H1 (cell line): ENCODE measurements at regions not wholly inside any gene's neighbourhood (a gene's known extent, or its start where the extent isn't known, plus 50 kb on each side); places are given as distances from the start of the nearest gene placed in this dataset.

Source experiments
- CTCF ChIA-PET: fragments of 300-600 bp; sonication (Branson Sonifier 250); formaldehyde crosslinking; loops from one replicate; lab custom pipeline; 2021; ENCODE audit not compliant: partially characterized antibody; lab: Charles Lee
- POLR2A ChIA-PET: fragments of 300-600 bp; sonication (Branson Sonifier 250); formaldehyde crosslinking; loops from one replicate; lab custom pipeline; 2021; ENCODE audit warnings: inconsistent platforms; ENCODE audit not compliant: partially characterized antibody; lab: Charles Lee
- DNase-seq, 2 experiments: peaks; one replicate each; pipeline versions ENCODE4 v3.0.0 to v3.0.0-alpha.2; 2010 to 2022; ENCODE audit warnings: low spot score in 2 of 2, low read depth in 1 of 2, mixed read lengths in 1 of 2
- FAIRE-seq: peaks from 2 replicates; lab custom pipeline; 2011; peaks lifted over from hg19 to GRCh38; lab: Jason Lieb, UNC
- H2AFZ ChIP-seq: 2 replicates; pipeline ENCODE4 v1.8.1; 2012; ENCODE audit warnings: low read length, inconsistent platforms
- H2AK5ac ChIP-seq: 2 replicates; pipeline ENCODE4 v1.6.1; 2013; ENCODE audit warnings: low read depth, low read length
- H2BK120ac ChIP-seq: replicated peaks from 2 replicates; pipeline ENCODE3; 2013; ENCODE audit warnings: low read depth, low read length, inconsistent platforms
- H2BK12ac ChIP-seq: 2 replicates; pipeline ENCODE4 v1.6.1; 2013; ENCODE audit warnings: low read depth, low read length
- H2BK15ac ChIP-seq: 2 replicates; pipeline ENCODE4 v1.6.1; 2013; ENCODE audit warnings: low read length
- H2BK20ac ChIP-seq: 2 replicates; pipeline ENCODE4 v1.6.1; 2013; ENCODE audit warnings: low read length
- H2BK5ac ChIP-seq: 2 replicates; pipeline ENCODE4 v1.6.1; 2013; ENCODE audit warnings: low read depth, low read length
- H3K14ac ChIP-seq: 2 replicates; pipeline ENCODE4 v1.6.1; 2013; ENCODE audit warnings: inconsistent platforms; ENCODE audit not compliant: insufficient read length
- H3K18ac ChIP-seq: 2 replicates; pipeline ENCODE4 v1.6.1; 2013; ENCODE audit warnings: low read length; ENCODE audit errors: extremely low read depth
- H3K23ac ChIP-seq: 2 replicates; pipeline ENCODE4 v1.6.1; 2013; ENCODE audit warnings: inconsistent platforms; ENCODE audit not compliant: insufficient read length
- H3K23me2 ChIP-seq: 2 replicates; pipeline ENCODE4 v1.6.1; 2013; ENCODE audit warnings: low read depth, low read length
- H3K27ac ChIP-seq: 2 replicates; pipeline ENCODE4 v1.6.1; 2011; ENCODE audit warnings: low read depth, low read length, inconsistent platforms
- H3K27me3 ChIP-seq, 4 experiments: replicated peaks in 1 of 4; 1 replicate in 1 of 4; 2 replicates in 3 of 4; pipeline versions ENCODE4 v1.6.1 to v1.8.1; 2011 to 2013; ENCODE audit warnings: low read length in 3 of 4, mild to moderate bottlenecking in 3 of 4, inconsistent platforms in 2 of 4, mixed read lengths in 2 of 4, moderate library complexity in 1 of 4; ENCODE audit not compliant: control insufficient read depth in 3 of 4, insufficient read depth in 3 of 4; ENCODE audit errors: extremely low read depth in 1 of 4
- H3K36me3 ChIP-seq, 4 experiments: 2 replicates each; pipeline versions ENCODE4 v1.6.1 to v1.8.1; 2011 to 2013; ENCODE audit warnings: mild to moderate bottlenecking in 4 of 4, low read length in 3 of 4, moderate library complexity in 2 of 4, control low read depth in 1 of 4, inconsistent platforms in 1 of 4; ENCODE audit not compliant: insufficient read depth in 4 of 4, control insufficient read depth in 2 of 4
- H3K4ac ChIP-seq: replicated peaks from 2 replicates; pipeline ENCODE3; 2013; ENCODE audit warnings: low read length, low read depth, mixed read lengths, inconsistent platforms; ENCODE audit not compliant: insufficient read length
- H3K4me1 ChIP-seq, 4 experiments: replicated peaks in 1 of 4; 1 replicate in 1 of 4; 2 replicates in 3 of 4; pipeline versions ENCODE4 v1.6.1 to v1.8.1; 2011 to 2013; ENCODE audit warnings: low read length in 3 of 4, inconsistent platforms in 2 of 4, mixed read lengths in 1 of 4; ENCODE audit not compliant: insufficient read depth in 4 of 4, control insufficient read depth in 3 of 4
- H3K4me2 ChIP-seq, 2 experiments: 2 replicates each; pipeline versions ENCODE4 v1.6.1 to v1.8.1; 2011 to 2013; ENCODE audit warnings: low read depth in 2 of 2, low read length in 2 of 2, control low read depth in 1 of 2, inconsistent platforms in 1 of 2, mild to moderate bottlenecking in 1 of 2; ENCODE audit not compliant: insufficient read depth in 1 of 2
- H3K4me3 ChIP-seq, 4 experiments: fragments of 200-600, 300-600 bp in 1 of 4; sonication (generic), shearing (Covaris generic), sonication (Bioruptor Twin) in 1 of 4; 2 replicates each; pipeline versions ENCODE4 v1.5.1 to v1.8.1; 2011 to 2016; ENCODE audit warnings: low read length in 4 of 4, low read depth in 3 of 4, control low read depth in 2 of 4, inconsistent platforms in 2 of 4, mild to moderate bottlenecking in 2 of 4, mixed read lengths in 1 of 4, moderate library complexity in 1 of 4; ENCODE audit not compliant: insufficient read depth in 2 of 4; ENCODE audit errors: extremely low read depth in 1 of 4
- H3K56ac ChIP-seq: replicated peaks from 2 replicates; pipeline ENCODE3; 2013; ENCODE audit warnings: low read depth, mild to moderate bottlenecking, mixed read lengths, low read length, inconsistent platforms; ENCODE audit not compliant: insufficient read length
- H3K79me1 ChIP-seq: 2 replicates; pipeline ENCODE4 v1.6.1; 2013; ENCODE audit warnings: low read depth, low read length, control low read depth
- H3K79me2 ChIP-seq, 2 experiments: 2 replicates each; pipeline versions ENCODE4 v1.6.1 to v1.8.1; 2012 to 2013; ENCODE audit warnings: low read length in 2 of 2, mild to moderate bottlenecking in 2 of 2, inconsistent platforms in 1 of 2; ENCODE audit not compliant: insufficient read depth in 2 of 2, control insufficient read depth in 1 of 2
- H3K9ac ChIP-seq, 4 experiments: replicated peaks in 1 of 4; 1 replicate in 1 of 4; 2 replicates in 3 of 4; pipeline versions ENCODE4 v1.6.1 to v1.8.1; 2011 to 2013; ENCODE audit warnings: low read depth in 3 of 4, low read length in 3 of 4, control low read depth in 2 of 4, mild to moderate bottlenecking in 2 of 4, moderate library complexity in 2 of 4, inconsistent platforms in 1 of 4; ENCODE audit errors: extremely low read depth in 1 of 4
- H3K9me3 ChIP-seq, 2 experiments: 2 replicates each; pipeline versions ENCODE4 v1.6.1 to v1.8.1; 2012 to 2013; ENCODE audit warnings: mild to moderate bottlenecking in 2 of 2, moderate library complexity in 2 of 2, control low read depth in 1 of 2, inconsistent platforms in 1 of 2, low read depth in 1 of 2, low read length in 1 of 2, mixed read lengths in 1 of 2; ENCODE audit not compliant: insufficient read depth in 2 of 2
- H4K20me1 ChIP-seq, 2 experiments: replicated peaks in 1 of 2; 2 replicates each; pipeline versions ENCODE3 to v1.8.1; 2011 to 2013; ENCODE audit warnings: inconsistent platforms in 2 of 2, low read length in 2 of 2, mild to moderate bottlenecking in 1 of 2; ENCODE audit not compliant: insufficient read depth in 2 of 2, control insufficient read depth in 1 of 2
- H4K5ac ChIP-seq: 2 replicates; pipeline ENCODE4 v1.6.1; 2013; ENCODE audit warnings: low read length, low read depth, mixed read lengths, inconsistent platforms; ENCODE audit not compliant: insufficient read length
- H4K8ac ChIP-seq: 2 replicates; pipeline ENCODE4 v1.8.0; 2013; ENCODE audit warnings: mild to moderate bottlenecking, moderate library complexity, low read length, inconsistent platforms; ENCODE audit not compliant: insufficient read depth; ENCODE audit errors: extremely low read depth
- H4K91ac ChIP-seq: replicated peaks from 2 replicates; pipeline ENCODE3; 2013; ENCODE audit warnings: low read length, mixed read lengths, inconsistent platforms; ENCODE audit not compliant: insufficient read length
- BCL11A ChIP-seq, 2 experiments: IDR thresholded peaks; one replicate each; pipeline ENCODE4 v1.6.1; 2011; ENCODE audit warnings: low read depth in 2 of 2, low read length in 2 of 2, mild to moderate bottlenecking in 2 of 2
- BRCA1 ChIP-seq: IDR thresholded peaks from 2 replicates; pipeline ENCODE4 v1.6.1; 2012; ENCODE audit warnings: low read depth, low read length, improper control_type of control experiment
- KDM4A ChIP-seq: IDR thresholded peaks from one replicate; pipeline ENCODE4 v1.7.1; 2012; ENCODE audit warnings: low read depth, mild to moderate bottlenecking, moderate library complexity, low read length, inconsistent platforms; ENCODE audit not compliant: severe bottlenecking
- PHF8 ChIP-seq: fragments of 200-600 bp; sonication (generic); conservative IDR thresholded peaks from 2 replicates; pipeline ENCODE4 v1.7.1; 2012; ENCODE audit warnings: low read depth, mild to moderate bottlenecking, inconsistent platforms, low read length, moderate library complexity
- RBBP5 ChIP-seq: IDR thresholded peaks from 2 replicates; pipeline ENCODE4 v1.7.1; 2012; ENCODE audit warnings: low read depth, mild to moderate bottlenecking, inconsistent platforms, low read length, moderate library complexity, borderline replicate concordance
- RNF2 ChIP-seq: fragments of 200-900, 300-1000 bp; sonication (generic); IDR thresholded peaks from 2 replicates; pipeline ENCODE4 v1.7.1; 2016; ENCODE audit warnings: borderline replicate concordance, low read depth, mild to moderate bottlenecking, antibody characterized with exemption, low read length; ENCODE audit not compliant: poor library complexity, severe bottlenecking; ENCODE audit errors: missing control alignments
- SIX5 ChIP-seq: IDR thresholded peaks from 2 replicates; pipeline ENCODE4 v1.6.1; 2011; ENCODE audit warnings: mild to moderate bottlenecking, low read depth, low read length
- WGBS, 2 experiments: shearing (Covaris generic) in 1 of 2; methylation state at CpG; one replicate each; pipeline versions ENCODE4 v1.1.6 to v1.1.7; 2013 to 2015; ENCODE audit warnings: low lambda C conversion rate in 2 of 2, mixed read lengths in 2 of 2, inconsistent platforms in 1 of 2, low coverage in 1 of 2, missing lambda C conversion rate in 1 of 2; ENCODE audit not compliant: insufficient replicate concordance in 2 of 2, insufficient coverage in 1 of 2, insufficient read length in 1 of 2; ENCODE audit errors: extremely low coverage in 1 of 2, missing lambda C conversion rate in 1 of 2; 5-methylcytosine and 5-hydroxymethylcytosine counted together

DNA sequence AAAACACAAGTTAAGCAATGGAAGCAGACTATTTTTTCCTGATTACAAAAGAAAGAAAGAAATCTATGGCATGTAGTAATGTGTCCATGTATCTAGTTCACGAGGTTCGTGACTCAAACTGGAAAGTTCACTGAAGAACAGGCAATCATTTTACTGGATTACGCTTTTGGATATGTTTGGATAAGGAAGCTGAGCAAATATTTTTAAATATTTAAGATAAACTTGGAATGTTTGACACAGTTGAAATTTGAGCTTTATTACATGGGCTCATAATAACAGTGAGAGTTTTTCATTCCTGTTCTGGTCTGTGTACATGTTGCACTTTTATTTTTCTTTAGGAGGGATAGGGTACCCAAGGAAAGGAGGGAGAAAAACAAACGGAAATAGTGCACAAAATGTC lies 244.2 kb upstream of the GK2 start:
- CTCF ChIA-PET = no interaction called here

More for the DNA sequence above, 244.2 kb upstream of the GK2 start:
- Histone ChIP-seq H3K18ac (no peak overlapping the region; the same call in 1 of the 2 replicates), H2BK5ac (no peak overlapping the region; the same call in 1 of the 2 replicates), H3K9me3 (no peaks in the 10 kb centered on the region; a peak in 1 of 4 replicates), H3K27me3 (no peaks in the 10 kb centered on the region), H2BK15ac (no peak overlapping the region), H3K23ac (no peak overlapping the region), H3K79me1 (no peaks in the 10 kb centered on the region), H3K56ac (no peak overlapping the region), H3K23me2 (no peaks in the 10 kb centered on the region), H2BK12ac (no peak overlapping the region), H3K4me2 (no peak overlapping the region), H3K27ac (no peak overlapping the region), H3K4ac (no peak overlapping the region), H4K8ac (no peak overlapping the region), H4K91ac (no peak overlapping the region), H3K14ac (no peak overlapping the region), H3K9ac (no peak overlapping the region), H3K4me1 (peaks cover 0 to 16% (median 2%) of the 10 kb centered on the region in 4 experiments; a peak in 5 of 7 replicates), H3K4me3 (no peak overlapping the region), H3K79me2 (no peaks in the 10 kb centered on the region), H2BK120ac (no peak overlapping the region), H2AK5ac (no peak overlapping the region), H2BK20ac (no peak overlapping the region), H2AFZ (no peak overlapping the region), H3K36me3 (no peaks in the 10 kb centered on the region), H4K20me1 (no peaks in the 10 kb centered on the region), H4K5ac (no peak overlapping the region)
- no peak for DNase-seq
- no peak for FAIRE-seq
- WGBS, 2 experiments = 81% methylated on average over 4 of the region's 4 CpGs; no CpG with 5 or more reads in 1 of the 2 experiments
- POLR2A ChIA-PET = no interaction called here
- TF ChIP-seq RNF2 = no peak
- no peak for TF ChIP-seq PHF8
- TF ChIP-seq KDM4A = no peak
- TF ChIP-seq SIX5 = no peak
- no peak for TF ChIP-seq RBBP5
- no peak for TF ChIP-seq BCL11A (IDR thresholded peaks at IDR 0.05; ENCODE audit: low read depth in 2 of 2, low read length in 2 of 2)
- TF ChIP-seq BRCA1 = no peak
